Trophoblast cell (in vitro differentiated cells and primary cell): ENCODE measurements at regions not wholly inside any gene's neighbourhood (a gene's known extent, or its start where the extent isn't known, plus 50 kb on each side); places are given as distances from the start of the nearest gene placed in this dataset.
A peak's percentile ranks its signal among the peaks of the same experiment; 100 is the strongest.
"Not testable (repeated sequence)": the region's sequence is repeated elsewhere in the genome, so short reads cannot be mapped to it uniquely, and the experiment has no call there.

ENCODE experiments used
- DNase-seq, 2 donors: peaks; one replicate each; pipeline ENCODE4 v3.0.0-alpha.2; 2016
- H2AFZ ChIP-seq: 2 replicates; pipeline ENCODE4 v1.6.1; 2013; ENCODE audit warnings: low read length, moderate library complexity, mild to moderate bottlenecking; ENCODE audit not compliant: insufficient read depth, poor library complexity
- H2AK5ac ChIP-seq: 2 replicates; pipeline ENCODE4 v1.6.1; 2013; ENCODE audit warnings: mild to moderate bottlenecking, low read length
- H2BK120ac ChIP-seq: 2 replicates; pipeline ENCODE4 v1.6.1; 2013; ENCODE audit warnings: low read length, mild to moderate bottlenecking, moderate library complexity; ENCODE audit not compliant: insufficient read depth, poor library complexity
- H2BK12ac ChIP-seq: 2 replicates; pipeline ENCODE4 v1.6.1; 2013; ENCODE audit warnings: mild to moderate bottlenecking, low read length, moderate library complexity
- H2BK5ac ChIP-seq: 2 replicates; pipeline ENCODE4 v1.6.1; 2013; ENCODE audit warnings: low read length, low read depth, moderate library complexity, mild to moderate bottlenecking; ENCODE audit not compliant: poor library complexity
- H3K14ac ChIP-seq: 2 replicates; pipeline ENCODE4 v1.6.1; 2013; ENCODE audit warnings: mild to moderate bottlenecking, low read length
- H3K18ac ChIP-seq: 2 replicates; pipeline ENCODE4 v1.6.1; 2013; ENCODE audit warnings: mild to moderate bottlenecking, low read length
- H3K23ac ChIP-seq: 2 replicates; pipeline ENCODE4 v1.6.1; 2013; ENCODE audit warnings: low read length
- H3K27ac ChIP-seq: 2 replicates; pipeline ENCODE4 v1.5.1; 2013; ENCODE audit warnings: low read depth, mild to moderate bottlenecking, inconsistent platforms, low read length, moderate library complexity
- H3K27me3 ChIP-seq: 2 replicates; pipeline ENCODE4 v1.6.1; 2013; ENCODE audit warnings: inconsistent platforms, mild to moderate bottlenecking, low read length, moderate library complexity; ENCODE audit not compliant: insufficient read depth
- H3K36me3 ChIP-seq, 2 experiments: 1 replicate in 1 of 2; 2 replicates in 1 of 2; pipeline ENCODE4 v1.6.1; 2013; ENCODE audit warnings: low read length in 2 of 2, mild to moderate bottlenecking in 2 of 2, moderate library complexity in 1 of 2; ENCODE audit not compliant: insufficient read depth in 2 of 2, control insufficient read depth in 1 of 2
- H3K4ac ChIP-seq: 2 replicates; pipeline ENCODE4 v1.6.1; 2013; ENCODE audit warnings: low read depth, mild to moderate bottlenecking, low read length, moderate library complexity
- H3K4me1 ChIP-seq, 2 experiments: 1 replicate in 1 of 2; 2 replicates in 1 of 2; pipeline ENCODE4 v1.6.1; 2013; ENCODE audit warnings: low read length in 2 of 2, mild to moderate bottlenecking in 2 of 2, moderate library complexity in 1 of 2; ENCODE audit not compliant: insufficient read depth in 2 of 2, control insufficient read depth in 1 of 2
- H3K4me2 ChIP-seq: 2 replicates; pipeline ENCODE4 v1.6.1; 2013; ENCODE audit warnings: inconsistent platforms, mild to moderate bottlenecking, low read length, moderate library complexity
- H3K4me3 ChIP-seq: 2 replicates; pipeline ENCODE4 v1.5.1; 2013; ENCODE audit warnings: mild to moderate bottlenecking, low read depth, low read length, inconsistent platforms
- H3K79me1 ChIP-seq: one replicate; pipeline ENCODE4 v1.6.1; 2013; ENCODE audit warnings: low read length
- H3K79me2 ChIP-seq: 2 replicates; pipeline ENCODE4 v1.6.1; 2013; ENCODE audit warnings: low read length, mild to moderate bottlenecking; ENCODE audit not compliant: control insufficient read depth, insufficient read depth, poor library complexity
- H3K9ac ChIP-seq: 2 replicates; pipeline ENCODE4 v1.6.1; 2013; ENCODE audit warnings: mild to moderate bottlenecking, low read length
- H3K9me3 ChIP-seq: 2 replicates; pipeline ENCODE4 v1.6.1; 2013; ENCODE audit warnings: low read depth, mild to moderate bottlenecking, control low read depth, inconsistent platforms, low read length; ENCODE audit not compliant: insufficient read depth
- H4K12ac ChIP-seq: 2 replicates; pipeline ENCODE4 v1.6.1; 2013; ENCODE audit warnings: low read depth, mild to moderate bottlenecking, low read length, moderate library complexity
- H4K8ac ChIP-seq: 2 replicates; pipeline ENCODE4 v1.6.1; 2013; ENCODE audit warnings: low read depth, mild to moderate bottlenecking, low read length, moderate library complexity
- H4K91ac ChIP-seq: one replicate; pipeline ENCODE4 v1.6.1; 2013; ENCODE audit warnings: low read depth, mild to moderate bottlenecking, low read length, moderate library complexity
- WGBS: extraction: QIAGEN DNeasy Blood & Tissue Kit; methylation state at CpG from one replicate; pipeline ENCODE4 v1.1.7; 2013; ENCODE audit warnings: missing lambda C conversion rate; ENCODE audit not compliant: insufficient read length, insufficient coverage; ENCODE audit errors: extremely low coverage; 5-methylcytosine and 5-hydroxymethylcytosine counted together

DNA sequence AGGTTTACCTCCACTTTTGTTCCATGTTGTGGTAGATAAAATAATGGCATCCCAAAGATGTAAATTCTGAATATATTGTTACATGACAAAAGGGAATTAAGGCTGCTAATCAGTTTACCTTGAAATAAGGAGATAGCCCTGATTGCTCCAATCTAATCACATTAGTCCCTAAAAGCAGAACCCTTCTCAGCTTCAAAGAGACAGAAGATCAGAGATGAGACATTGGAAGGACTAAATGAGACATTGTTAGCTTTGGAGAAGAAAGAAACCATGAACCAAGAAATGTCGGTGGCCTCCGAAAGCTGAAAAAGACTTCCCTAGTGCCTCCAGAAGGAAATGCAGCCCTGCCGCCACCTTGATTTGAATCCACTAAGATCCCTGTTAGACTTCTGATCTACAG lies 82.8 kb upstream of the PARP8 start:
- H2BK5ac ChIP-seq, result no peak overlapping the region
- H3K9me3 ChIP-seq, result no peaks in the 10 kb centered on the region
- H3K36me3 ChIP-seq, result no peaks in the 10 kb centered on the region
- no peak overlapping the region for H2AK5ac ChIP-seq
- no peak overlapping the region for H3K27ac ChIP-seq
- H2AFZ ChIP-seq, result no peak overlapping the region
- H4K8ac ChIP-seq, result no peak overlapping the region
- no peak overlapping the region for H3K23ac ChIP-seq
- no peak overlapping the region for H3K4me3 ChIP-seq
- no peak overlapping the region for H3K18ac ChIP-seq
- no CpG with 5 or more reads among the region's 3 CpGs for WGBS
- H3K79me1 ChIP-seq, result peaks cover 8% of the 10 kb centered on the region
- no peak overlapping the region for H2BK12ac ChIP-seq
- H3K4me1 ChIP-seq, result peaks cover 2 to 4% of the 10 kb centered on the region in 2 experiments
- no peak overlapping the region for H4K12ac ChIP-seq
- no peak overlapping the region for H3K4ac ChIP-seq
- H3K27me3 ChIP-seq, result no peaks in the 10 kb centered on the region
- no peak for DNase-seq
- H3K4me2 ChIP-seq, result no peak overlapping the region
- no peak overlapping the region for H2BK120ac ChIP-seq
- no peak overlapping the region for H3K14ac ChIP-seq
- H3K79me2 ChIP-seq, result no peaks in the 10 kb centered on the region
- H3K9ac ChIP-seq, result no peak overlapping the region
- H4K91ac ChIP-seq, result peak overlapping the region; percentile 39

DNA sequence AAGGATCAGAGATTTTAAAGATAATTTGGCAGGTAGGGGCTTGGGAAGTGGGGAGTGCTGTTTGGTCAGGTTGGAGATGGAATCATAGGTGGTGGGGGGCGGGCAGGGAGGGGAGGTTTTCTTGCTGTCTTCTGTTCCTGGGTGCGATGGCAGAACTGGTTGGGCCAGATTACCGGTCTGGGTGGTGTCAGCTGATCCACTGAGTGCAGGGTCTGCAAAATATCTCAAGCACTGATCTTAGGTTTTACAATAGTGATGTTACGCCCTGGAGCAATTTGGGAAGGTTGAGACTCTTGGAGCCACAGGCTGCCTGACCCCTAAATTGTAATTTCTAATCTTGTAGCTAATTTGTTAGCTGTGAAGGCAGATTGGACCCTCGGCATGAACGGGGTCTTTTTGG lies 78.0 kb upstream of the PARP8 start:
- peak in 1 of 2 donors; percentile 6 for DNase-seq
- H4K12ac ChIP-seq, H3K27me3 ChIP-seq, H4K8ac ChIP-seq, H2AK5ac ChIP-seq, H3K4me1 ChIP-seq, H3K9me3 ChIP-seq, H3K79me2 ChIP-seq, H3K23ac ChIP-seq, H3K14ac ChIP-seq, H3K18ac ChIP-seq, H3K4ac ChIP-seq, H3K4me3 ChIP-seq, H3K9ac ChIP-seq, H3K36me3 ChIP-seq, H2AFZ ChIP-seq: not testable (repeated sequence)
- Histone ChIP-seq H2BK120ac (peak overlapping the region; percentile 97), H2BK5ac (peak overlapping the region; percentile 98), H2BK12ac (peak overlapping the region; percentile 87), H3K27ac (peak overlapping the region; percentile 83), H3K79me1 (peaks cover 12% of the 10 kb centered on the region), H3K4me2 (peak overlapping the region; percentile 52), H4K91ac (peak overlapping the region; percentile 88)
- WGBS, result no CpG with 5 or more reads among the region's 6 CpGs

DNA sequence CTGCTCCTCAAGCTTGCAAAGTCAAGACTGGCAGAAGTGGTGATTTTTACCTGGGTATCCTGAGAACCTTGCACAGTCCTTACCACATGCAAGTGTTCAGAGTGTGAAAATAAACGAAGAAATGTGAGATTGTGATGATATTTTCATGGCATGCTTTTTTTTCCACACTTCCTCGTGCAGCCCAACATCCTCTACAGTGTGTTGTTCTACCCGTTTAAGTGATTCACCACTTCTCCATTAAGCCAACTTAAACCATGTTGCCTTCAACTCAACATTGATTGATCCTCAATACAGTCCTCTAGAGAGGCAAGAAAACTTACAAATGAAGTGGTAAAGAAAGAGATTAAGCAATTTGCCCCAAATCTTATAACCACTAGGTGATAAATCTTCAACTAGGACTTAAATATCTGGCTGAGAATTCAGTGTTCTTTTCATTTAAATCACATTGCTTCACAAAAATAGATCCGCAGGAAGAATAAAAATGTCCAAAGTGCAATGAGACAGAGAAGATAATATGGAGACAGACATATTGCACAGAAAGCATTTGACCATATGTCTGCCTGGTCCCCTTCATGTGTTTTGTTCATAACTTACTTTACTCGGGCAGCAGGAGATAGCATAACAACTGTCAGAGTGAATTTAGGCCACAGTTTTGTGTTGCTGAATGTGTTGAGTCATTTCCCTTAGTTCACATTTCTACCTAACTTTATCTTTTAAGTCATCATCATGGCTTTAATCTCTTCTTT lies 75.8 kb upstream of the PARP8 start:
- H2AFZ ChIP-seq, H3K36me3 ChIP-seq, H3K79me1 ChIP-seq, H3K9me3 ChIP-seq, H3K4me2 ChIP-seq, H3K9ac ChIP-seq, H3K18ac ChIP-seq, H4K12ac ChIP-seq, DNase-seq, H3K79me2 ChIP-seq, H3K27ac ChIP-seq, H3K4ac ChIP-seq, H3K4me1 ChIP-seq, H3K27me3 ChIP-seq, H3K4me3 ChIP-seq, H3K23ac ChIP-seq: not testable (repeated sequence)
- peak overlapping the region; percentile 19 for H2AK5ac ChIP-seq
- peak overlapping the region; percentile 73 for H2BK5ac ChIP-seq
- no CpG with 5 or more reads among the region's 5 CpGs for WGBS
- H2BK12ac ChIP-seq, result peak overlapping the region; percentile 64
- H3K14ac ChIP-seq, result peak overlapping the region; percentile 44
- peak overlapping the region; percentile 80 for H4K91ac ChIP-seq
- H4K8ac ChIP-seq, result peak overlapping the region; percentile 7
- H2BK120ac ChIP-seq, result peak overlapping the region; percentile 68

DNA sequence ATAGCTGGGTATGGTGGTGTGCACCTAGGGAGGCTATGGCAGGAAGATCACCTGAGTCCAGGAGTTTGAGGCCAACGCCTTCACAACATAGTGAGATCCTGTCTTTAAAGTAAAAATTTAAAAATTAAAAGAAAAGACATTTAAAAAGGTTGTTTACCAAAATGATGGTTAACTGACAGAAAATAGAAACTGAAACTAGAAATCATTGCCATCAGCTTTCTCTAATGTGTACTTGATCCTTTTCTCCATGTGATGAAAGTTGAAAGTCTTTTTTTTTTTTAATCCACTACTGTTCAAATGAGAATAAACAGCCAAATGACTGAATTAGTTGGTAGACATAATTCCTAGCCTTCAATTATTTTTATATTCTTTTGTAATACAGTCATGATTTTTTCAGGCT lies 75.1 kb upstream of the PARP8 start:
- not testable (repeated sequence) for H3K9me3 ChIP-seq, H3K79me1 ChIP-seq, H3K27me3 ChIP-seq, H3K9ac ChIP-seq, H3K4me3 ChIP-seq, H4K91ac ChIP-seq, H2BK120ac ChIP-seq, H2AK5ac ChIP-seq, H3K27ac ChIP-seq, H3K4ac ChIP-seq, H2AFZ ChIP-seq, H4K8ac ChIP-seq, H3K14ac ChIP-seq, H3K4me2 ChIP-seq, H3K79me2 ChIP-seq, DNase-seq, H3K18ac ChIP-seq, H2BK12ac ChIP-seq, H4K12ac ChIP-seq, H3K4me1 ChIP-seq, H2BK5ac ChIP-seq, H3K36me3 ChIP-seq, H3K23ac ChIP-seq
- WGBS, result no CpG with 5 or more reads among the region's 1 CpG
